Progenitor cell of endocrine pancreas (in vitro differentiated cells): ENCODE measurements at regions not wholly inside any gene's neighbourhood (a gene's known extent, or its start where the extent isn't known, plus 50 kb on each side); places are given as distances from the start of the nearest gene placed in this dataset.

Experiments used
- DNase-seq: peaks from one replicate; pipeline ENCODE4 v3.0.0; 2021; ENCODE audit warnings: low spot score; ENCODE audit not compliant: unreplicated experiment
- H3K27ac Mint-ChIP-seq: 2 replicates; pipeline ENCODE4 v1.8.0; 2021; ENCODE audit warnings: mild to moderate bottlenecking, moderate library complexity, mixed read lengths
- H3K27me3 Mint-ChIP-seq: 2 replicates; pipeline ENCODE4 v1.8.0; 2021; ENCODE audit warnings: mixed read lengths
- H3K36me3 Mint-ChIP-seq: 2 replicates; pipeline ENCODE4 v1.8.0; 2022; ENCODE audit warnings: mixed read lengths; ENCODE audit not compliant: insufficient read depth
- H3K4me1 Mint-ChIP-seq: 2 replicates; pipeline ENCODE4 v1.8.0; 2021; ENCODE audit warnings: low read depth, mixed read lengths
- H3K4me3 Mint-ChIP-seq: 2 replicates; pipeline ENCODE4 v1.8.0; 2021; ENCODE audit warnings: low read depth, mild to moderate bottlenecking, moderate library complexity, mixed read lengths
- H3K9me3 Mint-ChIP-seq: 2 replicates; pipeline ENCODE4 v1.8.0; 2021; ENCODE audit warnings: low read depth, mixed read lengths
- TF ChIP-seq, protein P1 (sequence below): fragments of 200-600 bp; sonication (generic); IDR thresholded peaks from one replicate; pipeline ENCODE4 v1.5.0; 2021; ENCODE audit warnings: antibody characterized with exemption, mild to moderate bottlenecking; ENCODE audit not compliant: unreplicated experiment

DNA sequence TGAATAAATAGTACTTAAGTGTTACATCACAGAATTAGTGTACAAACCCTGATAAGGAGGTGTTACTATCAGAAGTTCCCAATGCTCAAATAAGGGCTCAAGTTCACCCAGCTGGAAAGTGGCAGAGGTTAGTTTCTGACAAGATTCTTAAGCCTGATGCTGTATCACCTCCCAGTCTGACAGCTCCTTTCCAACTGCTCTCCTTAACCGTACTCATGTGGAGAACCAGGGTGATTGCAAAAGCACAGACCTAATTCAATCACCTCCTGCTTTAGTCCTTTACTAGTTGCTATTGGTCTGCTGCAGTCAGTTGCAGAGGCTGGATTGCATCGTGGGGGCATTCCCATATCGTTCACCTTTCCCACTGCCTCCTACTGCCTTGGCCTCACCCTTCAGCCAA is 100.4 kb upstream of the ZNF618 start:
- H3K27ac Mint-ChIP-seq: no peak overlapping the region
- H3K4me3 Mint-ChIP-seq: no peak overlapping the region
- TF ChIP-seq, protein P1, sequence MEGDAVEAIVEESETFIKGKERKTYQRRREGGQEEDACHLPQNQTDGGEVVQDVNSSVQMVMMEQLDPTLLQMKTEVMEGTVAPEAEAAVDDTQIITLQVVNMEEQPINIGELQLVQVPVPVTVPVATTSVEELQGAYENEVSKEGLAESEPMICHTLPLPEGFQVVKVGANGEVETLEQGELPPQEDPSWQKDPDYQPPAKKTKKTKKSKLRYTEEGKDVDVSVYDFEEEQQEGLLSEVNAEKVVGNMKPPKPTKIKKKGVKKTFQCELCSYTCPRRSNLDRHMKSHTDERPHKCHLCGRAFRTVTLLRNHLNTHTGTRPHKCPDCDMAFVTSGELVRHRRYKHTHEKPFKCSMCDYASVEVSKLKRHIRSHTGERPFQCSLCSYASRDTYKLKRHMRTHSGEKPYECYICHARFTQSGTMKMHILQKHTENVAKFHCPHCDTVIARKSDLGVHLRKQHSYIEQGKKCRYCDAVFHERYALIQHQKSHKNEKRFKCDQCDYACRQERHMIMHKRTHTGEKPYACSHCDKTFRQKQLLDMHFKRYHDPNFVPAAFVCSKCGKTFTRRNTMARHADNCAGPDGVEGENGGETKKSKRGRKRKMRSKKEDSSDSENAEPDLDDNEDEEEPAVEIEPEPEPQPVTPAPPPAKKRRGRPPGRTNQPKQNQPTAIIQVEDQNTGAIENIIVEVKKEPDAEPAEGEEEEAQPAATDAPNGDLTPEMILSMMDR: no peak
- DNase-seq: no peak
- no peaks in the 10 kb centered on the region for H3K36me3 Mint-ChIP-seq
- H3K27me3 Mint-ChIP-seq: peaks cover 13% of the 10 kb centered on the region
- peaks cover 3% of the 10 kb centered on the region for H3K9me3 Mint-ChIP-seq
- no peaks in the 10 kb centered on the region for H3K4me1 Mint-ChIP-seq

DNA sequence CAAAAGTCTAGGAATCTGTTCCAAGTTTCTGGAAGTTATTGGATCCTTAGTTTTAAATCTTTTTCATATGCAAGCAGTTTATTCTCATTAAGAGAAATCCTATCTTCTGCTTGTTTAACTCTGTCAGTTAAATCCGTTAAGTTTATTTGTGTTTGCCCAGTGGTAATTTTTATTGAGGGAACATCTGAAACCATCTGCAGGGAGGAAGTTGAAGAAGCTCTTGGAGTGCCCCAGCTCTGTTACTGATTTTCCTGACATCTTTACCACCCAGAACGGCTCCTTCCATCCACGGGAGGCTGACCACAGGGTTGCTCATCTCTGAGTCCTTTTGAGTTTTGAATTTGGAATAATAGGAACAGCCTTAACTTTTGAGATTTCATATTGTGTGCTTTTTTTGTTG is 99.9 kb upstream of the ZNF618 start:
- H3K27me3 Mint-ChIP-seq: peaks cover 15% of the 10 kb centered on the region
- DNase-seq: no peak
- no peaks in the 10 kb centered on the region for H3K36me3 Mint-ChIP-seq
- no peak overlapping the region for H3K27ac Mint-ChIP-seq
- H3K4me3 Mint-ChIP-seq: no peak overlapping the region
- peaks cover 3% of the 10 kb centered on the region for H3K9me3 Mint-ChIP-seq
- H3K4me1 Mint-ChIP-seq: no peaks in the 10 kb centered on the region
- TF ChIP-seq, protein P1: no peak

DNA sequence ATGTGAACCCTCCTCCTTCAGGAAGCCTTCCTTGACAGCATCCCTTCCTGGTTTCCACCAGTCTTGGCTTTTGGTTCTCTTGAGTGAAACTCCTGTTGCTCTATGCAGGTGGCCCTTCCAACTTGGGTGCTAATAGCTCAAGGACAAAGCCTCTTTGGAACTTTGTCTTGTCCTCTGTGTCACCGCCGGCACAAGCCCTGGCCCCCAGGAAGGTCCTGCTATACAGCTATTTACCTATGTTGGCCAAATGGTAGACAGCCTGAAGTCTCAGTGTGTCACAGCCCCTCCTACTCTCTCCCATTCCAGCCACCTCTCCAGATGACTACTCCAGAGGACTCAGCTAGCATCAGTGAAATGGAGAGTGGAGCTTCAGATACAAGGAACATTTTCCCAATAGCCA is 94.7 kb upstream of the ZNF618 start:
- TF ChIP-seq, protein P1: no peak
- H3K4me3 Mint-ChIP-seq: no peak overlapping the region
- H3K36me3 Mint-ChIP-seq: no peaks in the 10 kb centered on the region
- DNase-seq: no peak
- no peak overlapping the region for H3K27ac Mint-ChIP-seq
- peaks cover 31% of the 10 kb centered on the region for H3K27me3 Mint-ChIP-seq
- H3K4me1 Mint-ChIP-seq: no peaks in the 10 kb centered on the region
- H3K9me3 Mint-ChIP-seq: no peaks in the 10 kb centered on the region

DNA sequence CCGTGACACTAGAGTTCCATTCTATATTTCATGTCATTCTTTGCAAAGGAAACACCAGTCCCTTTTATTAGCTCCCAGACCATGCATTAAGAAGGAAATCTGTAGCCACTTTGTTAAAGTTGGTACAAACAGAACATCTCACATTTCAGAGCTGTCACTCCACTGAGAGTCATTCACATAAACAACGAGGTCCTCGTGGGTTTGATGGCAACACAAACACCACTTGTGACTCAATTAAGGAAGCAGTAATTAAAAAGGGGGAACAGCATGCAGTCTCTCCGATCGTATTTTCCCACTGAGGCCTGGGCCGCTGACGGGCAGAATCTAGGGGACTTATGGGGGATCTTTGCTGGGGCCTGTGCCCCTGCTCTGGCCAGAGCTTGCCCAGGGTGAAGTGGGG is 94.2 kb upstream of the ZNF618 start:
- H3K27ac Mint-ChIP-seq: no peak overlapping the region
- H3K9me3 Mint-ChIP-seq: no peaks in the 10 kb centered on the region
- DNase-seq: no peak
- no peaks in the 10 kb centered on the region for H3K36me3 Mint-ChIP-seq
- TF ChIP-seq, protein P1: no peak
- H3K27me3 Mint-ChIP-seq: peaks cover 30% of the 10 kb centered on the region
- no peak overlapping the region for H3K4me3 Mint-ChIP-seq
- no peaks in the 10 kb centered on the region for H3K4me1 Mint-ChIP-seq

DNA sequence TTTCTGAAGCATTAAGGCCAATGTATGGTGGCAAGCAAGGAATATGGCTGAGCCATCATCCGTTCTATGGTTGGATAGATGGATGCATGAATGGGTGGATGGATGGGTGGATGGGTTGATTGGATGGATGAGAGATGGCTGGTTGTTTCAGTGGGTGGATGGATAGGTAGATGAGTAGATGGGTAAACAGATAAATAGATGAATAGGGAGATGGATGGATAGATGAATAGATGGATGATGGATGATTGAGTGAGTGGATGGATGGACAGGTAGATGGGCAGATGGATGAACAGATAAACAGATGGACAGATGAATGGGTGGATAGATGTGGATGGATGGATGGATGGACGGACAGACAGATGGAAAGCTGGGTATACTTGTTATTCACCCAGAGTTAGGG is 92.6 kb upstream of the ZNF618 start:
- Mint-ChIP-seq H3K4me3 (no peak overlapping the region), H3K36me3 (no peaks in the 10 kb centered on the region), H3K9me3 (no peaks in the 10 kb centered on the region), H3K27ac (no peak overlapping the region), H3K4me1 (no peaks in the 10 kb centered on the region), H3K27me3 (peaks cover 35% of the 10 kb centered on the region)
- DNase-seq: no peak
- TF ChIP-seq, protein P1: no peak
